GM21381 (cell line): ENCODE measurements at regions not wholly inside any gene's neighbourhood (a gene's known extent, or its start where the extent isn't known, plus 50 kb on each side); places are given as distances from the start of the nearest gene placed in this dataset.

Experiments used
- ATAC-seq: cut with Tn5 transposase; IDR thresholded peaks from one replicate; pipeline ENCODE4 v1.9.1; 2021; ENCODE audit warnings: mild to moderate bottlenecking, moderate library complexity; ENCODE audit not compliant: unreplicated experiment

DNA sequence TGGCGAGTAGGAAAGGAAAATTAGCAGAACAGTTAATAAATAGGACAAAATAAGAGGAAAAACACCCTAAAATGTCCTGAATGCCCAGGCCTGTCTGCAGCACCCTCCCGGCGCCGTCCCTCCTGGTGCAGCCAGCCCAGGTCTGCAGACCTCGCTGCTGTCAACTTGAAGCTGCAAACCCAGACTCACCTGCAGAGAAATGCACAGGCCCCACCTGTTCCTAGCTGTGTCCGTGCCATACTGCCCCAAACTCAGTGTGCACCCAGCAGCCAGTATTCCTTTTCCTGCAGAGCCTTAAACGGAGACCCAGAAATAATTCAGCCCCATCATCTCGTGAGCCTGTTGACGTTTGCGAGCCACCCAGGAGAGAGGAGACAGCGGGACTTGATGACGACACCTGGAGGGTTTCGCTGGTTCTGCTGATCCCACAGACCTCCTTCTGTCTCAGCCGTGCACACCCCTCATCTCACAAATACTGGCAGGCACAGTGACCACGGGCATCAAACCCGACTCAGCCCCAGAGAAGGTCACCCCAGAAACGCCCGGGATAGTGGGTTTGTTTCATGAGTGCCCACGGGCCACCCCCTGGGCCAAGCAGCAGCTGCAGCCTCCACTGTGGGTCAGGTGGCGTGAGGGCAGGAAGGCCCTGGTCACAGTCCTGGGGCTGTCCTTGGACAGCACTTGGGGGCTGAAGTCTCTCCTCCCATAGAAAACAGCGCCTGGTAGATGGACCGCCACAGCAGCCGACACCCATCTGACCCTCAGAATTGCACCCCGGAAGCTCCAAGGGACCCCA, 239.5 kb upstream of the SALL3 start:
- no peak for ATAC-seq

DNA sequence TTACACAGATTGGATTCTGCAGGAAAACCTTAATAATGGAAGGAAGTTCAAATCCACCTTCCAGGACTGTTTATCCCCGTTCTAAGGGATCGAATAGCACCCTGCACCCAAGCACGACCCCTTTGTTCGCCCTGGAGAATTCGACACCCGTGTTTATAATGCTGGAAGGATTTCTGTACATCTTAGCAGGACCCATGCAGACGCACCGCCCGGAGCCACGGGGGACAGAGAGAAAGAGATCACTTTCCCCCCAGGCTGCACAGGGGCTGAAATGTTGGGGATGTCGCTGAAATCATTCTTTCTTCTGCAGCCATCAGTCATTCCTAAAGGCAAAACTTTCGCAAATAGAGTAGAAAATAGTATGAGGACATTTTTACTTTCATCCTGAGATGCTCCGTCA, 238.7 kb upstream of the SALL3 start:
- no peak for ATAC-seq

- no peak for ATAC-seq
These were observed 238.0 kb upstream of the SALL3 start for GRCh38 chr18:78741381-78742217.

DNA sequence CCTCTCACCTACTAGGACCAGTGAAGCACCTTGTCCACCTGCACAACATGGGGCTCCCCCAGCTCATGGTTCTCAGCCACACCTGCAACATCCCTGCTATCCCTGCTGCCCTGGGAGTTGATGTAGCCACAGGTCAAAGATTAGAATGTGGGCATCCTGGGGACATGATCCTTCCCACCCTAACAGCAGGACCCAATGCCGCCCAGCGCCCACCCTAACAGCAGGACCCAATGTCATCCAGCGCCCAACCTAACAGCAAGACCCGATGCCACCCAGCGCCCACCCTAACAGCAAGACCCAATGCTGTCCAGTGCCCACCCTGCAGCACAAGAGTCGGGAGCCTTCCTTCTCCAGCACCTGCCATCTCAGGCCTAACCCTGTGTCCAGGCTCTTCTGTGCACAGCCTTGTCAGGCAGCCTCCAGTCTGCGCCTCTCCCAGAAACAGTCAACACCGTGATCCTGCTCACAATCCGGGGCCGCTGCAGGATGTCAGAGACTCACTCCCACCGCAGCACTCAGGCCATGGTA, 237.3 kb upstream of the SALL3 start:
- ATAC-seq = no peak

- ATAC-seq = no peak
These were observed 236.5 kb upstream of the SALL3 start for GRCh38 chr18:78743078-78743477.

DNA sequence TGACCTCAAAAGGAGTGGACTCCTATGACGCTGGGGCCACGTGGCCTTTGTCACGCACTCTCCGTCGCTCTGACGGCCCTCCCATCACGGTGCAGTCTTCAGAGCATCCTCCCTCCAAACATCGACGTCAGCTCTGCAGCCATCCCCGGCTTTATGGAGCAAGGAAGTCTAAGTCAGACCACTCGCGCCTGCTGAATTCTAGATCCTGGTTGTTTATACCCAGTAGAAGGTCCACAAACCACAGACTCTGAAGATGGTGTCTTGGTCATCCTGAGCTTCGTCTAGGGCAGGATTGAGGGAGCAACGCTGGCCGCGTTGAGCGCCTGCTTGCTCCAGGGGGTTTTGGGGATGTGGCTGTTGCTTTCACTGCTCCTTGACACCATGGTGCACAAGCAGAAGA, 228.0 kb upstream of the SALL3 start:
- no peak for ATAC-seq

GRCh38 chr18:78753240-78753639, 226.4 kb upstream of the SALL3 start:
- ATAC-seq = no peak

GRCh38 chr18:78754311-78755043, 225.1 kb upstream of the SALL3 start:
- ATAC-seq = no peak

GRCh38 chr18:78757014-78757413, 222.6 kb upstream of the SALL3 start:
- no peak for ATAC-seq

DNA sequence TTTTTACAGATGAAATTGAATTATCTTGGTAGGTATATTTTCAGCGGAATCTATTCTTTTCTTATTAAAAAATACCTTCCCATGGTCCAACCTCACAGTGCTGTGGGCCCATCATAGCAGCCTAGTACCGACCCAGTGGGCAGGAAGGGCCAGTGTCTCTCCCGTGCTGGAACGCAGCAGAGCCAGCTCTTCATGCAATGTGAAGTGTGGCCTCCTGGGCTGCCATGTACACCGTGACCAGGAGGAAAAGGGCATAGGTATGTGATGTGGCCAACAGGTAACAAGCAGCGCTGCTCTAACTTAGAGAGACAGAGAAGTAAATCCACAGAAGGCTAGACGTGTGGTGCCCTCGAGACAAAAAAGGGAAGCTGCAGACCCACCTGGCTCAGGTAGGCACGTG, 221.1 kb upstream of the SALL3 start:
- ATAC-seq = no peak

GRCh38 chr18:78762753-78763152, 216.9 kb upstream of the SALL3 start:
- no peak for ATAC-seq

DNA sequence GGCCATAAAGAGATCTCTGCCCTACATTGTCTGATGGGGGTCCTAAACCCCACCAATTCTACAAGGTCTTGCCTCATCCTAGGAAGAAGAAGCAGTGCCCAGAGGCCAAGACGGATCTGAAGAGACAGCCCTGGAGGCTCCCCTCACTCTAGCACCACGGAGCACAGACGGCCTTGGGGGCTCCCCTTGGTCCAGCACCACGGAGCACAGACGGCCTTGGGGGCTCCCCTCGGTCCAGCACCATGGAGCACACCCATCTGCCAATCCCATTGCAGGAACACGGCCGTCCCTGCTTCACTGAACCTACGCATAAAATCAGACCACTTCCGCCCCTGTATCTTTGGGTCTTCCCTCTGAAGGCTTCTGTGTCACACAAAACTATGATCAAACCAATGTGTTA, 215.1 kb upstream of the SALL3 start:
- no peak for ATAC-seq

DNA sequence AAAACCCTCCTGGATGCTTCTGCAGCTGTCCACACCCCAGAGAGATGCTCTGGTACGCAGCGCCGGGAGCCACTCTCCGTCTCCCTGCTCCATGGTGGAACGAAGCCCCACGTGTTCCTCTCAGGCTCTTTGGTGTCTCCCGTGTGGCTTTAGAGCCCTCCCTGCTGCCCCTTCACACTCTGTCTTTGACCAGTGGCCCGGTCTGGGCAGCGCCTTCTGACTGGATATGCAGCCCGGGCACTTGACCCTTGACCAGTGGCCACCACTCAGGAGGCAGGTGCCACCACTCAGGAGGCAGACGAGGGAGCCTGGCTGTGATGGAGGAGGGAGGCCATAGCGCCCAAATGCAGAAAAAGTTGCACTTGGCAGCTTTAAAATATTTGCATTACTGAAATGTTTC, 214.5 kb upstream of the SALL3 start:
- ATAC-seq = no peak

DNA sequence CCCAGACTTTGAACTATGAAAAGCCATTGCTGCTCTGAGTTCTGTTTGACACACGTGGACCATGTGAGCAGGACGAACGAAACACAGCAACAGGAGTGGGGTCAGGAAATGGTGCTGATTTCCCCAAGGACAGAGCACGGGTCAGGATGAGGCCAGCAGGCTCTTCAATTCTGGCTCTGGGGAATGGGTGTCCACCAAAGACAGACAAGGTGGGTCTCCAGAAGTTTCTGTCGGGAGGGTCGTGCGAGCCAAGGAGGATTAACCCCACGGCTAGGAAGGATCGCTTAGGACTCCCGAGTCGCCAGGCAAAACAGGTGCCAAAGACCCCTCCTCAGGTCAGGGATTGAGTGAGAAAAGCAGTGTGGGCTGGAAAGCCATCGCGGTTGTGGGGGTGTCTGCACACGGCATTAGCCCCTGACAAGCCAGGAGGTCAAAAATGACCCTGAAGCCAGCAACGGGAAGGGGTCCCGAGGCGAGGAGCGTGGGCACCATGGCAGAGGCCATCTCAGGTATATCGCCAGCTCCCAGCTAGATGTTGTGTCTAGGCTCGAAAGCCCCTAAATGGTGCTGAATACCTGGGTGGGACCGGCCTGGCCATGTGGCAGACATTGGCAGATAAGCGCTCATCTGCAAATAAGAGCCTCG, 213.9 kb upstream of the SALL3 start:
- ATAC-seq = no peak

- no peak for ATAC-seq
These were observed 212.7 kb upstream of the SALL3 start for GRCh38 chr18:78766651-78767533.

- ATAC-seq = no peak
These were observed 212.0 kb upstream of the SALL3 start for GRCh38 chr18:78767648-78768071.

- no peak for ATAC-seq
These were observed 211.4 kb upstream of the SALL3 start for GRCh38 chr18:78768221-78768620.

DNA sequence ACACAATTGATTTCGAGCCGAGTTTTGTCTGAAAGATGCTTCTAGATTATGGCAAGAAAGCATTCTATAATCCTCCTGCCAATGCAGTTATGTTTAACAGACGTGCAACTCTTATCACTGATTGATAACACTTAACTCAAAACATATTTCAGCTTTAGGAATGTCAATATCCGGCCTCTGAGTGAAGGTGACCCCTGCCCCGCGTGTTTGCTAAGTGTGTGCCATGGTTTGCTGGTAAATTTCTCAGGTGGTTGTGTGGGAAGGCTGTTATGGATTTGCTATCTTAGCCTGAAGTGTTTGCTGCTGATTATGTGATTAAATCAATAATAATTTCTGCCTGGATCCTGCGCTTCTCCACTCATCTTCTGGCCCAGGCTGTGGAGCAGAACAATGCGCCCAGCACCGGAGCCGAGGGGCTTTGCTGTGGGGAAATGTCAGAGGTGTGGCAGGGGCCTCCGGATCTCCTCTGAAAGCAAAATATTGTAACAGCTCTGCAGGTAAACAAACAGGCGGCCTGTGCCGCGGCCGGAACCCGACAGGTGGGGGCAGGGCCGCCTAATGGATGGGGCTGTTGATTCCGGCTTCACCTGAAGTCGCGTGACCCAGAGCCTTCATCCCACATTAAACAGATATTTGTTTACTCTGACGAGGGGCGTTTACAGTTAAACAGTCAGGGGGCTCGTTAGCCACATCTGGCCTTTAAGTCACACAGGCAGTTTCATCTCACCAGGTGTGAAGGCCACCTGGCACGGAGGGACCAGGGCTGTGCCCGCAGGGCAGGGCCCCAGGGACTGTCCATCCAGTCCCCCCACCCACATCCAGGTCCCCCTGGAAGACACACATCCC, 210.7 kb upstream of the SALL3 start:
- no peak for ATAC-seq
